Peyer's patch (tissue), 4 donors: ENCODE measurements at regions not wholly inside any gene's neighbourhood (a gene's known extent, or its start where the extent isn't known, plus 50 kb on each side); places are given as distances from the start of the nearest gene placed in this dataset.

ENCODE experiments used
- DNase-seq, 3 donors: peaks; one replicate each; pipeline ENCODE4 v3.0.0-alpha.2; 2017 to 2019
- H3K27ac ChIP-seq, 4 donors: fragments of 200-600 bp; sonication (generic); one replicate each; pipeline ENCODE4 v1.5.1; 2016 to 2019
- H3K27me3 ChIP-seq, 2 donors: fragments of 200-600 bp; sonication (generic); one replicate each; pipeline ENCODE4 v1.5.1; 2019
- H3K36me3 ChIP-seq, 3 donors: fragments of 200-600 bp; sonication (generic); one replicate each; pipeline ENCODE4 v1.5.1; 2016 to 2019
- H3K4me1 ChIP-seq, 4 donors: fragments of 200-600 bp; sonication (generic); one replicate each; pipeline ENCODE4 v1.5.1; 2016 to 2019
- H3K4me3 ChIP-seq, 4 donors: fragments of 200-600 bp; sonication (generic); 1 replicate in 3 of 4; 2 replicates in 1 of 4; pipeline ENCODE4 v1.5.1; 2016 to 2019; ENCODE audit warnings: mild to moderate bottlenecking in 1 of 4
- H3K9me3 ChIP-seq, 4 donors: fragments of 200-600 bp; sonication (generic); one replicate each; pipeline ENCODE4 v1.5.1; 2016 to 2019; ENCODE audit warnings: mild to moderate bottlenecking in 1 of 4
- POLR2A ChIP-seq, 2 donors: fragments of 450-650 bp; IDR thresholded peaks; one replicate each; pipeline ENCODE4 v1.5.1; 2017; ENCODE audit warnings: antibody characterized with exemption in 2 of 2, mild to moderate bottlenecking in 2 of 2, moderate library complexity in 2 of 2
- TF ChIP-seq, protein P1 (sequence below), 6 experiments: fragments of 450-650 bp in 4 of 6; fragments of 200-600 bp in 2 of 6; sonication (generic) in 1 of 6; IDR thresholded peaks; one replicate each; pipeline ENCODE4 v1.5.1; 2017 to 2019; ENCODE audit warnings: antibody characterized with exemption in 6 of 6, mild to moderate bottlenecking in 3 of 6, moderate library complexity in 1 of 6

GRCh38 chr13:111484959-111485358, 164.5 kb downstream of the TEX29 start:
- H3K9me3 ChIP-seq = peaks cover 0 to 9% (median 0%) of the 10 kb centered on the region in 4 donors
- no peaks in the 10 kb centered on the region for H3K4me1 ChIP-seq
- no peaks in the 10 kb centered on the region for H3K27me3 ChIP-seq
- no peak for TF ChIP-seq POLR2A (IDR thresholded peaks at IDR 0.05)
- TF ChIP-seq, protein P1, sequence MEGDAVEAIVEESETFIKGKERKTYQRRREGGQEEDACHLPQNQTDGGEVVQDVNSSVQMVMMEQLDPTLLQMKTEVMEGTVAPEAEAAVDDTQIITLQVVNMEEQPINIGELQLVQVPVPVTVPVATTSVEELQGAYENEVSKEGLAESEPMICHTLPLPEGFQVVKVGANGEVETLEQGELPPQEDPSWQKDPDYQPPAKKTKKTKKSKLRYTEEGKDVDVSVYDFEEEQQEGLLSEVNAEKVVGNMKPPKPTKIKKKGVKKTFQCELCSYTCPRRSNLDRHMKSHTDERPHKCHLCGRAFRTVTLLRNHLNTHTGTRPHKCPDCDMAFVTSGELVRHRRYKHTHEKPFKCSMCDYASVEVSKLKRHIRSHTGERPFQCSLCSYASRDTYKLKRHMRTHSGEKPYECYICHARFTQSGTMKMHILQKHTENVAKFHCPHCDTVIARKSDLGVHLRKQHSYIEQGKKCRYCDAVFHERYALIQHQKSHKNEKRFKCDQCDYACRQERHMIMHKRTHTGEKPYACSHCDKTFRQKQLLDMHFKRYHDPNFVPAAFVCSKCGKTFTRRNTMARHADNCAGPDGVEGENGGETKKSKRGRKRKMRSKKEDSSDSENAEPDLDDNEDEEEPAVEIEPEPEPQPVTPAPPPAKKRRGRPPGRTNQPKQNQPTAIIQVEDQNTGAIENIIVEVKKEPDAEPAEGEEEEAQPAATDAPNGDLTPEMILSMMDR (IDR thresholded peaks at IDR 0.05) = no peak
- no peaks in the 10 kb centered on the region for H3K36me3 ChIP-seq
- H3K27ac ChIP-seq = no peak overlapping the region
- no peak overlapping the region for H3K4me3 ChIP-seq
- peak in 1 of 3 donors; percentile 24 for DNase-seq

DNA sequence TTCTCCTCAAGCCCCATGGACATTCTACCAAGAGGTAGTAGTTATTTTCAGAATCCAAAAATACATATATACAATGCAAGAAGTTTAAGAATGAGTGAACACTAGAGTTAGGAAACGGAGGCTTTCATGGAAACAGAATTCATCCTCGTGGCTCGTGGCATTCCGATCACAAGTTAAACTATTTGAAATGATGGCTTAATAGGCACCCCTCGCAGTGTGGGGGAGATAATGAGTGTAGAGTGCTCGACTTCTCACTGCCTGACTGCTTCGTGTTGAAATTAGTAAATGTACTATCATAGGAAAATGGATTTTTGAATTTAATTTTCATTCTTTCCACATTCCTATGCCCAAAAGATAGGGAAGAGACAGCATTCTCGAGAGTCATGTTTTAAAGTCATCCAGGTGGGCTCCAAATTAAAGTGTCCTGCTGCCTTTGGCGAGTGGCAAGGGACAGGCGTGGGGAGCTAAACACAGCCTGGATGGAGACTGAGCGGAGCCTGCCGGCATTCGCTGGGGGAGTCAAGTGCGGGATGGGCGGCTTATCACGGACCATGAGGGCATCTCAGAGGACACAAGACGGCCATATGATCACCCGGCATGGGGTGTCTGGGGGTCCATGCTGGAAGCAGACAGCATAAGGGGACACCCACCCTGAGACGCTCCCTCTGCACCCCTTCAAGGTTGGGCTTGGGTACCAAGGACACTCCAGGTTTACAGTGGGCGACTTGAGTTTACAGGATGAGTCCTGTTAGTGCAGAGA, 165.2 kb downstream of the TEX29 start:
- Histone ChIP-seq H3K27me3 (no peaks in the 10 kb centered on the region), H3K4me1 (no peaks in the 10 kb centered on the region), H3K36me3 (no peaks in the 10 kb centered on the region), H3K27ac (no peak overlapping the region), H3K4me3 (no peak overlapping the region), H3K9me3 (peaks cover 0 to 9% (median 0%) of the 10 kb centered on the region in 4 donors)
- TF ChIP-seq, protein P1 (IDR thresholded peaks at IDR 0.05) = no peak
- TF ChIP-seq POLR2A (IDR thresholded peaks at IDR 0.05) = no peak
- DNase-seq = peak in 1 of 3 donors; percentile 23

- Histone ChIP-seq H3K27ac (no peak overlapping the region), H3K9me3 (peaks cover 0 to 9% (median 0%) of the 10 kb centered on the region in 4 donors), H3K27me3 (no peaks in the 10 kb centered on the region), H3K36me3 (no peaks in the 10 kb centered on the region), H3K4me3 (no peak overlapping the region), H3K4me1 (no peaks in the 10 kb centered on the region)
- DNase-seq = peak in 1 of 3 donors; percentile 21
- TF ChIP-seq, protein P1 (IDR thresholded peaks at IDR 0.05) = no peak
- no peak for TF ChIP-seq POLR2A (IDR thresholded peaks at IDR 0.05)
These were observed 165.9 kb downstream of the TEX29 start for GRCh38 chr13:111486331-111486730.

DNA sequence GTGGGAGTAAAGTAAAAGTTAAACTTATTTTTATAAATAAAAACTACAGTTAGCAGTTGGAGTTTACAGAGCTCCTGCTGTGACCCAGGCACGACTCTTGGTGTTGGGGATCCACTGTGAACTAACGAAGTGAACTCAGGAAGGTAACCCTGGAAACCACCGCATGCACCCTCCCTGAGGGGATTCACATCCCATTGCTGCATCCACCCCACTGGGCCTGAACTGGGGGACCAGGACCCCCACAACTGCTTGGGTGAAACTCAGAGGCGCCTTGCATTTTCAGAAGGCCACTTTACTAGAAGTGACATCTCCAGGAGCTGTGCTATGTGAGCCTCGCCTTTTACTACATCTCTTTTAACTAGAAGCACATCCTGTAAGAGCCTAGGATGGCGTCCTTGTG, 166.4 kb downstream of the TEX29 start:
- Histone ChIP-seq H3K27ac (no peak overlapping the region), H3K9me3 (peaks cover 0 to 9% (median 0%) of the 10 kb centered on the region in 4 donors), H3K36me3 (no peaks in the 10 kb centered on the region), H3K4me3 (no peak overlapping the region), H3K27me3 (no peaks in the 10 kb centered on the region), H3K4me1 (no peaks in the 10 kb centered on the region)
- TF ChIP-seq, protein P1 (IDR thresholded peaks at IDR 0.05) = no peak
- TF ChIP-seq POLR2A (IDR thresholded peaks at IDR 0.05) = no peak
- peak in 1 of 3 donors; percentile 27 for DNase-seq

DNA sequence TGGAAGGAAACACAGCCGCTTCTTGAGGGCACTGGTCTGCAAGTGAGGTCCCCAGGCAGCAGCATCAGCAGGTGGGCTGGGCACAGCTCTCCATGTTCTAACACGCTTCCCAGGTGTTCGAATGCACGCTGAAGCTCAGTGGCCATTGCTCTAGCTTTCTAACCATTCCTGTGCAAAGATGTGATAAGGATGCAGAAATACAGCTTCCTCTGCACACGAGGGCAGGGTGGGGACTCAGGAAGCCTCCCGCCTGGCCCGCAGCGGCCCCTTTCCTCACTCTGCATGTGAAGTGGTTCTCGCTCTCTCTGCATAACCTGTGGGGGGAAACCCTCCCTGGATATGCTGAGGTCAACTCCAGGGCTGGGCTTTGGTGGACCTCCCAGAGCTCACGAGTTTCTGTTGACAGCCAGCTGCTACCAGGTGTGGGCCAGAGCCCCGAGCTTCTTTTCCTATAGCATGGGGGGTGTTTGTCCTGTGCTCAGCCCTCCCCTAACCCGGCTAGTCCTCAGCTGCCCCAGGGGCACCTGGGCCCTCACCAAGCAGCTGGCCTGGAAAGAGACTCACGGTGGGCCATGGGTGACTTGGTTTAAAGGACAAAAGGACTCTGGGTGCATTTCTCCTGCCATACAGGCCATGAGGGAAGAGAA, 168.2 kb downstream of the TEX29 start:
- Histone ChIP-seq H3K27me3 (no peaks in the 10 kb centered on the region), H3K4me1 (no peaks in the 10 kb centered on the region), H3K9me3 (peaks cover 0 to 9% (median 0%) of the 10 kb centered on the region in 4 donors), H3K36me3 (no peaks in the 10 kb centered on the region), H3K4me3 (no peak overlapping the region), H3K27ac (no peak overlapping the region)
- DNase-seq = no peak
- TF ChIP-seq, protein P1 (IDR thresholded peaks at IDR 0.05) = no peak
- no peak for TF ChIP-seq POLR2A (IDR thresholded peaks at IDR 0.05)
